ENCODE measurements at regions not wholly inside any gene's neighbourhood (a gene's known extent, or its start where the extent isn't known, plus 50 kb on each side); places are given as distances from the start of the nearest gene placed in this dataset.

- no peak for DNase-seq
Observed at GRCh38 chr10:128860574-128860973, 606.5 kb upstream of the MGMT start.

GRCh38 chr10:128861018-128861901, 605.8 kb upstream of the MGMT start:
- no peak for DNase-seq

GRCh38 chr10:128863411-128863810, 603.6 kb upstream of the MGMT start:
- no peak for DNase-seq

GRCh38 chr10:128863823-128864405, 603.1 kb upstream of the MGMT start:
- no peak for DNase-seq

- no peak for DNase-seq
Observed at GRCh38 chr10:128864554-128865295, 602.3 kb upstream of the MGMT start.

GRCh38 chr10:128865436-128866195, 601.4 kb upstream of the MGMT start:
- DNase-seq, result no peak

GRCh38 chr10:128866551-128866950, 600.5 kb upstream of the MGMT start:
- DNase-seq, result no peak

GRCh38 chr10:128867210-128867609, 599.8 kb upstream of the MGMT start:
- no peak for DNase-seq

- no peak for DNase-seq
Observed at GRCh38 chr10:128867819-128868218, 599.2 kb upstream of the MGMT start.

- DNase-seq, result no peak
Observed at GRCh38 chr10:128868481-128868880, 598.6 kb upstream of the MGMT start.

GRCh38 chr10:128869101-128869749, 597.8 kb upstream of the MGMT start:
- DNase-seq, result no peak

GRCh38 chr10:128870830-128871597, 596.0 kb upstream of the MGMT start:
- no peak for DNase-seq

- no peak for DNase-seq
Observed at GRCh38 chr10:128871671-128872231, 595.3 kb upstream of the MGMT start.

- DNase-seq, result no peak
Observed at GRCh38 chr10:128873411-128874054, 593.5 kb upstream of the MGMT start.

GRCh38 chr10:128874331-128874730, 592.7 kb upstream of the MGMT start:
- no peak for DNase-seq

- DNase-seq, result no peak
Observed at GRCh38 chr10:128875030-128875744, 591.9 kb upstream of the MGMT start.

GRCh38 chr10:128875956-128876736, 590.9 kb upstream of the MGMT start:
- DNase-seq, result no peak

GRCh38 chr10:128877141-128877540, 589.9 kb upstream of the MGMT start:
- DNase-seq, result no peak

GRCh38 chr10:128877936-128878335, 589.1 kb upstream of the MGMT start:
- no peak for DNase-seq
